Subcutaneous abdominal adipose tissue (tissue), 5 donors: ENCODE measurements at regions not wholly inside any gene's neighbourhood (a gene's known extent, or its start where the extent isn't known, plus 50 kb on each side); places are given as distances from the start of the nearest gene placed in this dataset.
"Not testable (repeated sequence)": the region's sequence is repeated elsewhere in the genome, so short reads cannot be mapped to it uniquely, and the experiment has no call there.

Experiments used
- H3K27ac ChIP-seq: one replicate; pipeline ENCODE4 v1.7.0; 2013; ENCODE audit warnings: low read depth, mild to moderate bottlenecking, inconsistent platforms, low read length, moderate library complexity
- H3K27me3 ChIP-seq, 5 donors: one replicate each; pipeline ENCODE4 v1.7.0; 2013; ENCODE audit warnings: low read length in 5 of 5, inconsistent platforms in 1 of 5; ENCODE audit not compliant: control insufficient read depth in 5 of 5, insufficient read depth in 4 of 5
- H3K36me3 ChIP-seq, 5 donors: one replicate each; pipeline ENCODE4 v1.7.0; 2013; ENCODE audit warnings: low read length in 5 of 5; ENCODE audit not compliant: control insufficient read depth in 5 of 5, insufficient read depth in 5 of 5
- H3K4me1 ChIP-seq, 5 donors: one replicate each; pipeline ENCODE4 v1.7.0; 2013; ENCODE audit warnings: low read length in 5 of 5, mild to moderate bottlenecking in 3 of 5, moderate library complexity in 1 of 5; ENCODE audit not compliant: control insufficient read depth in 5 of 5, insufficient read depth in 5 of 5
- H3K4me3 ChIP-seq, 5 donors: one replicate each; pipeline ENCODE4 v1.7.0; 2013; ENCODE audit warnings: low read length in 5 of 5, low read depth in 1 of 5
- H3K9ac ChIP-seq, 5 donors: one replicate each; pipeline ENCODE4 v1.7.0; 2013; ENCODE audit warnings: low read length in 5 of 5, mild to moderate bottlenecking in 4 of 5, moderate library complexity in 3 of 5
- H3K9me3 ChIP-seq, 5 donors: one replicate each; pipeline ENCODE4 v1.7.0; 2013; ENCODE audit warnings: low read length in 5 of 5; ENCODE audit not compliant: control insufficient read depth in 5 of 5
- donor health status: healthy.
- donor health status: healthy.
- donor health status: healthy.
- donor health status: healthy.
- donor health status: healthy.

DNA sequence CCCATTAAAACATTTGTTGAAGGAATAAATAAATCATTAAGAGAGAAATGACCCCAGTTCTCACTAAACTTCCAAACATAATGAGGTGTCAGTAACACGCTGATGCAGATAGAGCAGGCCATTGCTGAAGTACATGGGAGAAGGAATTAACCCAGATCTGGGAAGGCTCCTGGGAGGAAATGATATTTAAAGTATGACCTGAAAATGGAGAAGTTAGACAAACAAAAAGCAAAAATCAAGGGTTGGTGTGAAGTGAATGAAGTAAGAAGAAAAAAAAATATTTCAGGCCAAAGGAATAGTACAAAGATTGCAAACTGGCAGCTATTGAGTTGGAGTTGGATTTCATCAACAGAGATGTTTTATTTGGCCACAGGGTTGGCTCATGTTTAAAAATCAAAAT, 71.4 kb downstream of the RGS2 start:
- Histone ChIP-seq H3K27ac (no peak overlapping the region), H3K9me3 (no peaks in the 10 kb centered on the region), H3K4me1 (peaks cover 3 to 13% (median 9%) of the 10 kb centered on the region in 5 donors), H3K27me3 (no peaks in the 10 kb centered on the region), H3K9ac (no peak overlapping the region), H3K4me3 (no peak overlapping the region), H3K36me3 (no peaks in the 10 kb centered on the region)

DNA sequence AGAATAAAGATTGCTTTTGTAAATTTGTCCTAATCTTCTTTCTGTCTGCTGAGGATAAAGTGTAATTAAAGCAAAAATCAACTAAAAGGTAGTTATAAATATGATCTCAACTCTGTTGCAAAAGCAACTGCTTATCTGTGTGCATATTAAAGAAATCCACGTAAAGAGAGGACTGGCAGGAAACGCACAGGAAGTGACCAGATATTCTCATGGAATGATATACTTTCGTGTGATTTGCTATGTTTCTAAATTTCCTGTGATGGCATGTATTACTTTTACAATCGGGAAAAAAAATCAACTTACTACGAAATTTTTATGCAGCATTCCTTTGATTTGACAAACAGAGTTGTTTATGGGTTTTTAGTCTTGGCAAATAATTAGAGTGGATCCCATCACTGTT, 75.4 kb downstream of the RGS2 start:
- no peaks in the 10 kb centered on the region for H3K36me3 ChIP-seq
- H3K27ac ChIP-seq: no peak overlapping the region
- H3K4me1 ChIP-seq: no peaks in the 10 kb centered on the region
- H3K9ac ChIP-seq: no peak overlapping the region
- no peaks in the 10 kb centered on the region for H3K9me3 ChIP-seq
- no peak overlapping the region for H3K4me3 ChIP-seq
- no peaks in the 10 kb centered on the region for H3K27me3 ChIP-seq

DNA sequence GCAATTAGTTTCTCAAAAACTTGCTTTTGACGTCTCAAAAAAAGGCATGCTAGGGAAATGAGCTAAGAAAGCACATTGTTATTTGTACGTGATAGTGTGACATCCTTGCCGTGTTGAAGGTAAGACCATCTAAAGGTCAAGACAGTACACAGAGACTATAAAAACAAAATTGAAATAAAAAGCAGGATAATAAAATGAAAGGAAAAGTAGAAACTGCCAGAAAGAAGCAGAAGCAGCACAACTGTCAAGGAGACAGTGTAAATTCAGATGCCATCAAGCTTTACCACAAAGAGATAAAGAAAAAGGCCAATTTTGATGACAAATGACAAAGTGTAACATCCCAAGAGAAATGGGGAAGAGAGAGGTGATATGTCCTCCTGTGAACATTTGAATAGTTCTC, 76.5 kb downstream of the RGS2 start:
- H3K9me3 ChIP-seq, H3K4me3 ChIP-seq, H3K27ac ChIP-seq, H3K36me3 ChIP-seq, H3K27me3 ChIP-seq, H3K9ac ChIP-seq, H3K4me1 ChIP-seq: not testable (repeated sequence)

DNA sequence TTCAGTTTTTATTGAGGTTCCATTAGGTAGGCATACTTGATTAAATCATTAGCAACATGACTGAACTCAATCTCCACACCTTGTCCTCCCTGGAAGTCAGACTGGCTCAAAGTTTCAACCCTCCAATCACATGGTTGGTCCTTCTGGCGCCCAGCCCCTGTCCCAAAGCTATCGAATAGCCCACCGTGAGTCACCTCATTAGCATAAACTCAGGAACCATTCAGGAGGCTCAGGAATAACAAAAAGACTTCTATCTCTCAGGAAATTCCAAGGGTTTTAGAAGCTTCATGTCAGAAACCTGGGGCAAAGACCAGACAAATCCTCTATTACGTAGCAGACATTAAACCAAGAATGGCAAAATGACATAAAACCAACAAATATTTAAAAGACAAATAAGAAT, 78.6 kb downstream of the RGS2 start:
- Histone ChIP-seq H3K4me3 (no peak overlapping the region), H3K27me3 (no peaks in the 10 kb centered on the region), H3K9me3 (no peaks in the 10 kb centered on the region), H3K36me3 (no peaks in the 10 kb centered on the region), H3K4me1 (no peaks in the 10 kb centered on the region), H3K27ac (no peak overlapping the region), H3K9ac (no peak overlapping the region)

GRCh38 chr1:192888574-192888973, 79.7 kb downstream of the RGS2 start:
- Histone ChIP-seq H3K9me3 (no peaks in the 10 kb centered on the region), H3K4me3 (no peak overlapping the region), H3K27me3 (no peaks in the 10 kb centered on the region), H3K27ac (no peak overlapping the region), H3K36me3 (no peaks in the 10 kb centered on the region), H3K9ac (no peak overlapping the region), H3K4me1 (no peaks in the 10 kb centered on the region)

DNA sequence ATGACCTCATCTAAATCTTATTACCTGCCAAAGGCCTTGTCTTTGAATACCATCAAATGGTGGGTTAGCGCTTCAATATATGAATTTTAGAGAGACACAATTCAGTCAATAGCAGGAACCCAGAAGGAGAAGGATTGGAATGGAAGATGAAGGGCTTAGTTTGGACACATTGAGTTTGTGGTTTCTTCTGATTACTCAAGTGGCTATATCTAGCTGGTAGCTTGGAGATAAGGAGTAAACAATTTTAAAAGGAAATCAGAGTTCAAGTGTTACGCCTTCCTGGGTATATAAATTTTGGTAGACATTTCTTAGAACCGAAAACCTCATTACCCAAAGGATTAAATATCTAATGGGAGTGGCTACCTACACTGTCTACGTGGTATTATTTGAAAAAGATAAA, 80.2 kb downstream of the RGS2 start:
- Histone ChIP-seq H3K9me3 (no peaks in the 10 kb centered on the region), H3K27me3 (no peaks in the 10 kb centered on the region), H3K4me3 (no peak overlapping the region), H3K27ac (no peak overlapping the region), H3K9ac (no peak overlapping the region), H3K36me3 (no peaks in the 10 kb centered on the region), H3K4me1 (no peaks in the 10 kb centered on the region)

- no peak overlapping the region for H3K27ac ChIP-seq
- H3K4me1 ChIP-seq: no peaks in the 10 kb centered on the region
- no peaks in the 10 kb centered on the region for H3K36me3 ChIP-seq
- no peak overlapping the region for H3K9ac ChIP-seq
- no peaks in the 10 kb centered on the region for H3K9me3 ChIP-seq
- H3K27me3 ChIP-seq: no peaks in the 10 kb centered on the region
- H3K4me3 ChIP-seq: no peak overlapping the region
Observed at GRCh38 chr1:192890134-192890533, 81.3 kb downstream of the RGS2 start.

- H3K4me3 ChIP-seq: no peak overlapping the region
- no peaks in the 10 kb centered on the region for H3K9me3 ChIP-seq
- no peaks in the 10 kb centered on the region for H3K36me3 ChIP-seq
- no peak overlapping the region for H3K27ac ChIP-seq
- no peaks in the 10 kb centered on the region for H3K4me1 ChIP-seq
- no peaks in the 10 kb centered on the region for H3K27me3 ChIP-seq
- H3K9ac ChIP-seq: no peak overlapping the region
Observed at GRCh38 chr1:192892934-192893333, 84.1 kb downstream of the RGS2 start.

DNA sequence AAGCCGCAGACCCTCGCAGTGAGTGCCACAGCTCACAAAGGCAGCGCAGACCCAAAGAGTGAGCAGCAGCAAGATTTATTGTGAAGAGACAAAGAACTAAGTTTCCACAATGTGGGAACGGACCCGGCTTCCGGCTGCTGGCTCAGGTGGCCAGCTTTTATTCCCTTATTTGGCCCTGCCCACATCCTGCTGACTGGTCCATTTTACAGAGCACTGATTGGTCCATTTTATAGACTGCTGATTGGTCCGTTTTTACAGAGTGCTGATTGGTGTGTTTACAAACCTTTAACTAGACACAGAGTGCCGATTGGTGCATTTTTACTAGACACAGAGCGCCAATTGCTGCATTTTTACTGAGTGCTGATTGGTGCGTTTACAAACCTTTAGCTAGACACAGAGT, 86.6 kb downstream of the RGS2 start:
- not testable (repeated sequence) for H3K27me3 ChIP-seq, H3K27ac ChIP-seq, H3K9ac ChIP-seq

DNA sequence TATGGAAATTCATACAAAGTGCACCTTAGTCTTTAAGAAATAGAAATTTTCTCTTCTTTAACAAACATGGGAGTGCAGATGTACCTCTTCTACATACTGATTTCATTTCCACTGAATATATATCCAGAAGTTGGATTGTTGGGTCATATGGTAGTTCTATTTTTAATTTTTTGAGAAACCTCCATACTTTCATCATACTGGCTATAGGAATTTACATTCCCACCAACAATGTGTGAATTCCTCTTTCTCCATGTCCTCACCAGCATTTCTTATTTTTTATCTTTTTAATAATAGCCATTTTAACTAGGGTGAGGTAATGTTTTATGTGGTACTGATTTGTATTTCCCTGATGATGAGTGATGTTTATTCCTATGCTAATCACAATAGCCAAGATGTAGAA, 87.5 kb downstream of the RGS2 start:
- Histone ChIP-seq H3K9ac (no peak overlapping the region), H3K4me3 (no peak overlapping the region), H3K27me3 (no peaks in the 10 kb centered on the region), H3K9me3 (no peaks in the 10 kb centered on the region), H3K4me1 (no peaks in the 10 kb centered on the region), H3K36me3 (no peaks in the 10 kb centered on the region), H3K27ac (no peak overlapping the region)

More for the DNA sequence above, 86.6 kb downstream of the RGS2 start:
- H3K4me3 ChIP-seq, H3K4me1 ChIP-seq, H3K36me3 ChIP-seq, H3K9me3 ChIP-seq: not testable (repeated sequence)

DNA sequence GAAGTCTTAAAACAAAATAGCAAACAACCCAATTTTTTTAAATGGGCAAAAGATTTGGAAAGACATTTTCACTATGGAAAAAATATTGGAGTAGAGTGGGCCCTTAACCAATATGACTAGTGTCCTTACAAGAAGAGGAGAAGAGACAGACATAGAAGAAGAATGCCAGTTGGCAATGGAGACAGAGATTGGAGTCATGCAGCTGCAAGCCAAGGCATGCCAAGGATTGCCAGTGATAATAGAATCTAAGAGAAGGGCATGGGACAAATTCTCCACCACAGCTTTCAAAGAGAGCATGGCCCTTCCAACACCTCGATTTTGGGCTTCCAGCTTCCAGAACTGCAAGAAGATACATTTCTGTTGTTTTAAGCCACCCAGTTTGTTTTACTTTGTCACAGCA, 92.7 kb downstream of the RGS2 start:
- H3K27me3 ChIP-seq: no peaks in the 10 kb centered on the region
- H3K36me3 ChIP-seq: no peaks in the 10 kb centered on the region
- no peak overlapping the region for H3K4me3 ChIP-seq
- no peaks in the 10 kb centered on the region for H3K9me3 ChIP-seq
- H3K27ac ChIP-seq: no peak overlapping the region
- peaks cover 0 to 6% (median 0%) of the 10 kb centered on the region in 5 donors for H3K4me1 ChIP-seq
- H3K9ac ChIP-seq: no peak overlapping the region
